ENCODE measurements at regions not wholly inside any gene's neighbourhood (a gene's known extent, or its start where the extent isn't known, plus 50 kb on each side); places are given as distances from the start of the nearest gene placed in this dataset.

DNA sequence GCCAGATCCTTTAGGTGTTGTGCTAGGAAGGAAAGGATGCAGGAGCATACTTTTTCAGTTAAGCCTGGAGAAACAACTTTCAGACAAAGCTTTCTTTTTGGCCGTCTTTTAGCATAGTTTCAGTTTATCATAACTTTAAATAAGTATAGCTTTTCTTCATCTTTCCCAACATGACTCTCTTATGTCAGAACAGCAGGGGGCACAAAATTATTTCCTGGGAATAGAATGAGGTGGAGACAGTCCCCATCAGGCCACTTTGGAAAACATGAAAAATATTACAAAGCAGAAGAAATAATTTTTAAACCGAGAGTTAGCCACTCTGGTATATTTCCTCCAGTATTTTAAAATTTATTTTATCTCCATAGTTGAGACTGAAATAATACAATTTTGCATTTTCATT is 387.6 kb downstream of the HAPSTR1 start:
- in situ Hi-C loops (cut with MboI; ENCODE audit: low sequenced_read_pairs in 4 of 4): no loop called here
- no peak overlapping the region for H3K27ac ChIP-seq
- intact Hi-C loops (cut with DNase I; ENCODE audit: low total_unique reads): no loop called here
- ATAC-seq: no peak
- H3K9me3 ChIP-seq: no peaks in the 10 kb centered on the region
- no peaks in the 10 kb centered on the region for H3K27me3 ChIP-seq
- DNase-seq: no peak
- H3K4me3 ChIP-seq: no peak overlapping the region
- H3K4me1 ChIP-seq: no peaks in the 10 kb centered on the region
- TF ChIP-seq POLR2A (IDR thresholded peaks at IDR 0.05): no peak
- TF ChIP-seq, protein P1, sequence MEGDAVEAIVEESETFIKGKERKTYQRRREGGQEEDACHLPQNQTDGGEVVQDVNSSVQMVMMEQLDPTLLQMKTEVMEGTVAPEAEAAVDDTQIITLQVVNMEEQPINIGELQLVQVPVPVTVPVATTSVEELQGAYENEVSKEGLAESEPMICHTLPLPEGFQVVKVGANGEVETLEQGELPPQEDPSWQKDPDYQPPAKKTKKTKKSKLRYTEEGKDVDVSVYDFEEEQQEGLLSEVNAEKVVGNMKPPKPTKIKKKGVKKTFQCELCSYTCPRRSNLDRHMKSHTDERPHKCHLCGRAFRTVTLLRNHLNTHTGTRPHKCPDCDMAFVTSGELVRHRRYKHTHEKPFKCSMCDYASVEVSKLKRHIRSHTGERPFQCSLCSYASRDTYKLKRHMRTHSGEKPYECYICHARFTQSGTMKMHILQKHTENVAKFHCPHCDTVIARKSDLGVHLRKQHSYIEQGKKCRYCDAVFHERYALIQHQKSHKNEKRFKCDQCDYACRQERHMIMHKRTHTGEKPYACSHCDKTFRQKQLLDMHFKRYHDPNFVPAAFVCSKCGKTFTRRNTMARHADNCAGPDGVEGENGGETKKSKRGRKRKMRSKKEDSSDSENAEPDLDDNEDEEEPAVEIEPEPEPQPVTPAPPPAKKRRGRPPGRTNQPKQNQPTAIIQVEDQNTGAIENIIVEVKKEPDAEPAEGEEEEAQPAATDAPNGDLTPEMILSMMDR (IDR thresholded peaks at IDR 0.05 in 4 of 5, conservative IDR thresholded peaks at IDR 0.05 in 1 of 5): no peak
- no peaks in the 10 kb centered on the region for H3K36me3 ChIP-seq

DNA sequence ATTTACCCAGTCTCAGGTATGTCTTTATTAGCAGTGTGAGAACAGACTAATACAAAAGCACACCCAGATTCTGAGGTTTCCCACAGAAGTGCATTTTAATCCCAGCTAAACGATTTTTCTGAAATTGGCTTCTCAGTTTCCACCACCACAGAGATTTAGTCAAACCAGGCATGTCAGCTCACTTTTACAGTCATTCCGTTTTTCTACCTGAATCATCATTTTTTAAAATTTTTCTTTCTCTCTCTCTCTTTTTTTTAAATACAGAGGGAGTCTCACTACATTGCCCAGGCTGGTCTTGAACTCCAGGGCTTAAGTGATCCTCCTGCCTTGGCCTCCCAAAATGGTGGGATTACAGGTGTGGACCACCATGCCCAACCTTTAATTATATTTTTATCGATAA is 389.1 kb downstream of the HAPSTR1 start:
- H3K4me1 ChIP-seq: no peaks in the 10 kb centered on the region
- DNase-seq (no peak), ATAC-seq (no peak)
- in situ Hi-C loops (cut with MboI; ENCODE audit: low sequenced_read_pairs in 4 of 4) (no loop called here), intact Hi-C loops (cut with DNase I; ENCODE audit: low total_unique reads) (no loop called here)
- no peaks in the 10 kb centered on the region for H3K36me3 ChIP-seq
- TF ChIP-seq, protein P1 (IDR thresholded peaks at IDR 0.05 in 4 of 5, conservative IDR thresholded peaks at IDR 0.05 in 1 of 5): no peak
- TF ChIP-seq POLR2A (IDR thresholded peaks at IDR 0.05): no peak
- H3K4me3 ChIP-seq: no peak overlapping the region
- H3K27me3 ChIP-seq: no peaks in the 10 kb centered on the region
- no peaks in the 10 kb centered on the region for H3K9me3 ChIP-seq
- H3K27ac ChIP-seq: no peak overlapping the region

DNA sequence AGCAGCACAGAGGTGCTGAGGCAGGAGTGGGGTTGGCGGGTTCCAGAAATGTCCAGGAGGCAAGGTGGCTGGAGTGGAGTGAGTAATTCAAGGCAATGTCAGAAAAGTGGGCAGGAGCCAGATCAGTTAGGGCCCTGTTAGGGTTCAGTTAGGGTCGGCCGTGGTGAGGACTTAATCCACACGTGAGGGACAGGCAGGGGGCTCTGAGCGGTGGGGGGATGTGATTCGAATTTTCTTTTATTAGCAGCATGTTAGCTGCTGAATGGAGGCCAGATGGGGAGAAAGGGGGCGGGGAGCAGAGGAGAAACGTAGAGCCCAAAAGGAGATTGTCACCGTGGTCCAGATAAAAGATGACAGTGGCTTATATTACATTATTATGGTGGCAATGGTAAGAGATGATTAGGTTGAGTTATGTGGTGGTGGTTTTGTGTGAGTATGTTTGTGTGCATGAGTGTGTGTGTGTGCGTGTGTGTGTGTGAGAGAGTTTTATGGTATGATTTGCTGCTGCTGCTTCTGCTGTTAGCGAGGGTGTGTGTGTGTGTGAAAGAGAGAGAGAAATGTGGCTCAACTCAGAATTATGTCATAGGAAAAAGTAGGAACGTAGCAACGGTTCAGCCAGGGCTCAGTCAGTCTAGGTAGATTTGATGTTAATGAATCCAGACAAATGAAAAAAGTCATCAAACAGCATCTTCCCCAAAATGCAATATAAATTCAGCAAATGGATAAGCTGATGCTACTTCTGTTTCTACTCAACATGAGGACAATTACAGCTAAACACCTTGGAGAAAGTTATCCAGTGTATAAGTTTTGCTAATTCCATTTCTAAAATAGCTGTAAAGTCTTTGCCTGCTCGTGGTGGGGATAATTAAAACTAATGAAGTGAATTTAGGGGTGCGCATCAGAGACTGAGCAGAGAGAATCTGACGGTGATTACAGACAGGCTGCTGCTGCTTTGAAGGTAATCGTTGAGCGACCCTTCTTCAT is 390.6 kb downstream of the HAPSTR1 start:
- no peak for DNase-seq
- no peak for ATAC-seq
- intact Hi-C loops (cut with DNase I; ENCODE audit: low total_unique reads): no loop called here
- H3K27me3 ChIP-seq: no peaks in the 10 kb centered on the region
- no peaks in the 10 kb centered on the region for H3K9me3 ChIP-seq
- TF ChIP-seq POLR2A (IDR thresholded peaks at IDR 0.05): no peak
- TF ChIP-seq, protein P1 (IDR thresholded peaks at IDR 0.05 in 4 of 5, conservative IDR thresholded peaks at IDR 0.05 in 1 of 5): no peak
- H3K4me1 ChIP-seq: no peaks in the 10 kb centered on the region
- H3K27ac ChIP-seq: no peak overlapping the region
- H3K36me3 ChIP-seq: no peaks in the 10 kb centered on the region
- no peak overlapping the region for H3K4me3 ChIP-seq
- in situ Hi-C loops (cut with MboI; ENCODE audit: low sequenced_read_pairs in 4 of 4): no loop called here

DNA sequence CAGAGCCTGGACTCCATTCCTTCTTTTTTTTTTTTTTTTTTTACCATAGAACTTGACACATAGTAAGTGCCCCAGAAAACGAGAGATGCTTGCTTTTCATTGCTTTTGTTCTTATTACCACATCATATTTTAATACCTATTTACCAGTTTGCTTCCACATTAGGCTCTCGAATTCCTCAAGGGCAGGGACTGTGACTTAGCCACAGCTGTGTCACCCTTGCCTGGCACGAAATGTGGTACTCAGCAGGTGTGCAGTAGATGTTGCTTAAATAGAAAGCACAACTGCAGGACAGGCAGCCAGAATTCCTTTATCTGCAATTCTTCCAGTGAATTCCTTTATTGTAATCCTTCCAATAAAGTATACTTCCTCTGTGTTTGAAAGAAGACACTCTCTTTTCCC is 393.0 kb downstream of the HAPSTR1 start:
- TF ChIP-seq, protein P1 (IDR thresholded peaks at IDR 0.05 in 4 of 5, conservative IDR thresholded peaks at IDR 0.05 in 1 of 5): no peak
- H3K4me1 ChIP-seq: no peaks in the 10 kb centered on the region
- intact Hi-C loops (cut with DNase I; ENCODE audit: low total_unique reads) (no loop called here), in situ Hi-C loops (cut with MboI; ENCODE audit: low sequenced_read_pairs in 4 of 4) (no loop called here)
- ATAC-seq (no peak), DNase-seq (no peak)
- no peak overlapping the region for H3K27ac ChIP-seq
- H3K4me3 ChIP-seq: no peak overlapping the region
- no peaks in the 10 kb centered on the region for H3K9me3 ChIP-seq
- H3K36me3 ChIP-seq: no peaks in the 10 kb centered on the region
- no peaks in the 10 kb centered on the region for H3K27me3 ChIP-seq
